ENCODE measurements at regions not wholly inside any gene's neighbourhood (a gene's known extent, or its start where the extent isn't known, plus 50 kb on each side); places are given as distances from the start of the nearest gene placed in this dataset.

DNA sequence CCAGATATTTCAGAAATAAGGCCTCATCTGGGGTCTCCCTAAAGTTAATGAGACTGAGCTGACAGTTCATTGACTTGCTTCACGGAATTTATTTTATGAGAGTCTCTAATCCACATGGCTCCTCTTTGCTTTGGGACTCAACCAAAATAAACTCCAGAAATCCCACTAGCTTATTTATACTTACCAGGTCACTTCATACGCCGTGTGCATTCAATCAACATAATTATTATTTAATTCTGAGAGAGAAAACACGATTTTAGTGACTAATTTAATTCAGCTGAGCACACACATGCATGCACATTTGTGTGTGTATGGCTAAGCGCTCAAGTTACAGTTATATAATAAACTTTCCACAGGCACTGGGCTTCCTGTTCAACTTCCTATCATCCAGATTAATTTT is 333.4 kb upstream of the CCDC196 start:
- DNase-seq (ENCODE audit: low read depth in 1 of 2, low spot score in 1 of 2): no peak

DNA sequence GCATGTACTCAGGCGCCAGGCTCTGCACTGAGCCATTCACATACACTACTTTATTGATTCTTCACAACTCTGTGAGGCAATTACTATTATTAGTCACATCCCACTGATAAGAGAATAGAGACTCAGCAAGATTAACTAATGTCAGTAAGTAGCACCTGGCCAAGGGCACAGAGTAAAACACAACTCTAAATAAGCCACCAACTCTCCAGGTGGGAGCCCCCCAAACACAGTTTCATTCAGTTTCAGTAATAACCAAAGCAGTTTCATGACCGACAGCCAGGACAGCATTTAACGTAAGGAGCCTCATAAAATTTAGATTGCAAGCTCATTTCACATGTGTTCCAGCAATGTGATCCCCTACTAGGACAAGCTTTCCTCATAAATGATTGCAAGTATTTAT is 323.1 kb upstream of the CCDC196 start:
- no peak for DNase-seq (ENCODE audit: low read depth in 1 of 2, low spot score in 1 of 2)

DNA sequence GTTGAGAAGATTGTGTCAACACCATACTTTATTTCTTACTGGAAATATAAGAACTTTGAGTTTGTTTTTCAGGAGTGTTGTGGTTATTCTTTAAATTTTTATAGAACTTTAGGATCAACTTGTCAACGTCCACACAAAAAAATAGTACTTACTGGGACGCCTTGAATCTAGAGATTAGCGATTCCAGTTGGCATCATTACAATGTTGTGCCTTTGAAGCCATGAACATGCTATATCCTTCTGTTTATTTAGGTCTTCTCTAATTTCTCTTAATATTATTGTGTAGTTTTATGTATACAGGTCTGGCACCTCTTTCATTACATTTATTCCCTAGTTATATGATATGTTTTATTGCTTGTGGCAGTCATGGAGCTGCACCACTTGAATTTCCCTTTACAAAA is 320.8 kb upstream of the CCDC196 start:
- DNase-seq (ENCODE audit: low read depth in 1 of 2, low spot score in 1 of 2): no peak

DNA sequence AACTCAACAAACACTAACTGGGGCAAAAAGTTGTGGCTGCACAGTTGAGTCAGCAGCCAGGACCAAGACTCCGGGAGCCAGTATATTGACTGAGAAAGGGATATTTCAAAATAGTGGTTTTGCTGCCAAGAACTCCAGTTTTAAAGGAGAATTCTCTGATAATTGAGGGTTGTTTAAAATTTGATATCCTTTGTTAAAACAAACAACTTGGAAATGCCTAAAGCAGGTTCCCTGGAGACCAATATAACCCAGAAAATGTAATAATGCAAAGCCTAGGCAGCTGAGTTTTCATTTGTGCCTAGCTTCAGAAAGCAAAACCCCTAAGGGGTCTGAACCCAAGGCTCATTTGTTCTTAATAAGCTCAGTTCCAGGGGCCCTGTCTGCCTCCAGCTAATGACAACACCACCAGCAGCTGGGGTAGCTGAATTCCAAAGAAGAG is 311.7 kb upstream of the CCDC196 start:
- no peak for DNase-seq (ENCODE audit: low read depth in 1 of 2, low spot score in 1 of 2)

DNA sequence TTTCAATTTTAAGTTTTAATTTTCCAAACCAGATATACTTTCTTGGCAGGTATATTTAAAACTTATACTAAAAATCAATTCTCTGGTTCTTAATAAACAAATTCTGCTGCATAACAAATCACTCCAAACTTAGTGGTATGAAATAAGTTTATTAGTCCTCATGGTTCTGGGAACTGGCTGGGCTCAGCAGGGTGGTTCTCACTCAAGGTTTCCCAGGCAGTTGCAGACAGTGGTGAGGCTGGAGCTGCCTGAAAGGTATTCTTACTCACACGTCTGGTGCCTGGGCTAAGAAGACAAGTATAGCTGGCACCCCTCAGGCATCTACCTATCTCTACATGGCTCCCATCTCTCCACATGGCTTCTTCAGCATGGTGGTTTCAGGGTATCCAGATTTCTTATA is 308.2 kb upstream of the CCDC196 start:
- DNase-seq (ENCODE audit: low read depth in 1 of 2, low spot score in 1 of 2): no peak

DNA sequence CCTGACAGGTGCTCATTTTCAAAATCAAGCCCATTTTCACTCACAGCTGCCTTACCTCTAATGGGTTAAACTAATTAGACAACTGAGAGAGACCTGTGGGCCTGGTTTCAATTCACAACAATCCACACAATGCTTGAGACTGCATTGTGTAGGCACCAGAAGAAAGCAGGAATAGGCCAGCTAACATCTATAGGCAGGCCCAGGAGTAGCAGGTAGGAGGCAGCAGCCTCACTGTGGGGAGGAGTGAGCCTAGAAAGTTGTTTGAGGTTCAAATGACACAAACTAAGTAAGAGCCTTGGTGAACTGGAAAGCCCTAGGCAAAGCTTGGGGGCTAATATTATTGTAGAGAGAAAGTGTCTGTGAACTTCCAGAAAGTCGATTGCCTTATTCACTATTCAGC is 289.5 kb upstream of the CCDC196 start:
- DNase-seq (ENCODE audit: low read depth in 1 of 2, low spot score in 1 of 2): no peak

DNA sequence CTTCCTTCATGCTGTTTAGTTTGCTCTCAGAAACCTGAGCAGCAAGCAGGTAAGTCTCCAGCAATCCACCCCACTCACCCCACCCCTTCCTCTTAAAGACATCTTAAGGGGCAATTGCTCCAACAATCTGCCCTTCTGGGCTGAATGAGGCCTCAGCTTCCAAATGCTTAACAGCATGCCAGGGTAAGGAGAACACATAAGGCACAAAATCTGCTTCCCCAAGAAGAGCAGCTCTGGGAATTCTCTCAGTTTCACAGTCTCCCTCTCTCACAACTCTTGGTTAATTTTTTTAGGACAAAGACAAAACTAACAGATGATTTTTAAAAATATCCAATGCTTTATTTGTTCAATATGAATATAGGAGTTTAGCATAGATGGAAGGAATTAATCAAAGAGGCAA is 288.9 kb upstream of the CCDC196 start:
- no peak for DNase-seq (ENCODE audit: low read depth in 1 of 2, low spot score in 1 of 2)

DNA sequence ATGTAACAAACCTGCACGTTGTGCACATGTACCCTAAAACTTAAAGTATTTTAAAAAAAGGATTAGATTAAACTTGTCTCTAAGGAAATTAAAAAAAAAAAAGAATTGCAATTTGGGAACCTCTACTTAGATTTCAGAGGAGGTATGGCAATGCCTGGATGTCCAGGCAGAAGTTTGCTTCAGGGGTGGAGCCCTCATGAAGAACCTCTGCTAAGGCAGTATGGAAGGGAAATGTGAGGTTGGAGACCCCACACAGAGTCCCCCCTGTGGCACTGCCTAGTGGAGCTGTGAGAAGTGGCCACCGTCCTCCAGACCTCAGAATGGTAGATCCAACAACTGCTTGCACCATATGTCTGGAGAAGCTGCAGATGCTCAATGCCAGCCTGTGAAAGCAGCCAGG is 279.6 kb upstream of the CCDC196 start:
- DNase-seq (ENCODE audit: low read depth in 1 of 2, low spot score in 1 of 2): no peak

DNA sequence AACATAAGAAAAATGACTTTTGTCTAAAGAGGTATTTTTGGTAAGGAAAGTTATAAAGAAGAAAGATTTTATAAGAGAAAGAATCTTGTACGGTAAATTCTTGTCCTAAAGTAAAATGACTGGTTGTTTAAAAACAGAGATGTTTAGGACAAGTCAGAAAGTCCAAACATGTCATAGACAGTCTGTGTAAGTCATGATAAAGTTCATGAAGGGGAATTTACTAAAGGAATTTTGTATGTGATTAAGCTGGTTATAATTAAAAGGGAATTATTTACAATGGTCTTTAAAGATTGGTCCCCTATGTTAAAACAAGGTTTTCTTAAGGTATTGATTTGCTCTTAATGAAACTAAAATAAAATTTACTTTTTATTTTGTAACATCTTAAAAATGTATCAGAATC is 269.4 kb upstream of the CCDC196 start:
- DNase-seq (ENCODE audit: low read depth in 1 of 2, low spot score in 1 of 2): no peak

DNA sequence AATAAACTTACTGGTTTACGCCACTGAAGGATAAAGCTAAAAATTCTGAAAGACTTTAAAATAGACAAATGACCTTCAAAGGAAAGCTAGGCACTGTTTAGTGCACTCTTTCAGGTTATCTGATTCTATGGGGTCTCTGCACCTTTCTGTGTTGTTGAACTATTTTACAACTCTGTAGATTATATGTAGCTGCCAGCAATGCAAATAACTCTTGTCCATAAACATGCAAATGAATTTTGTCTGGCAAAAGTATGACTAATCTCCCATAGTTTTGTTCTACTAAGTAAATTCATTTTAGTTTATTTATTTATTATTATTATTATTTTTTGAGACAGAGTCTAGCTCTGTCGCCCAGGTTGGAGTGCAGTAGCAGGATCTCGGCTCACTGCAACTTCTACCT is 266.3 kb upstream of the CCDC196 start:
- no peak for DNase-seq (ENCODE audit: low read depth in 1 of 2, low spot score in 1 of 2)

DNA sequence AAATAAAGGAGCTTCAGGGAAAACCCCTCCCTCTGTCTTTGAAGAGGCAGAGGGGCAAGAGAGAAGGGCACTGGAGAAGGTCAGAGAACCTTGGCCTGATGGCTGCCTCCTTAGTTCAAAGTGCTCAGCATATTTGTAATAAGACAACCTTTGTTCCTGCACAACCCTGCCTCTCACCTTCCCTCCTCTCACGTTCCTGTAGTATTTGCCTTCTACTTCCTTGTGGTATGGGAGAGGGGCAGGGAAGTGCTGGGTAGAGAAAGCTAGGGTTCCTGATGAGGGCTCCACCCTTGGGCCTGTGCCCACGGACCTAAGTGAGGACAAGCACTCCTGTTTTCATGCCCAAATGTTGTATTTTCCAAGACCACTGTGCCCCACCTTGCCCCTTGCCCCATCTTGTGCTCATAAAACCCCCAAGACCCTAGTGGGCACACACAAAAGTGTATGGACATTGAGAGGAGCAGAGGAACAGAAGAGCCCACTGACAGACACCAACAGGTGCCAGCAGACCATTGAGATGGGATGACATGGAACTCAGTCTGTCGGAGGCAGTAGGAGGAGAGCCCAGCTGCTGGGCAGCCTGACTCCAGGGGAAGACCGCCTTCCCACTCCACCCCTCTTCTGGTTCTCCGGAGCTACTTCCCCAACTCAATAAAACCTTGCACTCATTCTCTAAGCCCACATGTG is 261.5 kb upstream of the CCDC196 start:
- DNase-seq (ENCODE audit: low read depth in 1 of 2, low spot score in 1 of 2): no peak

DNA sequence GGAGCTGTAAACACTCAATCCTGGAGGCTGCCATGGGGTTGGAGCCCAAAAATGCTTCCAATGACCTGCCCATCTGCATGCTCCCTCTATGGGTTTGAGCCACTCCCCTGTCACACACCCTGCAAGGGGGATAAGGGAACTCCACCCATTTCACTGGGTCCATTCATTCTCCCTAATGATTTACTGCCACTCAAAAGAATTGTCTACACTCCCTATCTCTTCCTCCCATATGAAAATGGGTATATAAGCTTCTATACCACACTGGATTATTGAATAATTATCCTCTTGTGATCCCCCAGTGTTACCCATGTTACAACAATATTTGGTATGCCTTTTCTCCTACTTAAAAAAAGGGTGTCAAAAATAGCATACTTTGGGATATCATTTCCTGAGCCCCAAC is 260.8 kb upstream of the CCDC196 start:
- no peak for DNase-seq (ENCODE audit: low read depth in 1 of 2, low spot score in 1 of 2)

DNA sequence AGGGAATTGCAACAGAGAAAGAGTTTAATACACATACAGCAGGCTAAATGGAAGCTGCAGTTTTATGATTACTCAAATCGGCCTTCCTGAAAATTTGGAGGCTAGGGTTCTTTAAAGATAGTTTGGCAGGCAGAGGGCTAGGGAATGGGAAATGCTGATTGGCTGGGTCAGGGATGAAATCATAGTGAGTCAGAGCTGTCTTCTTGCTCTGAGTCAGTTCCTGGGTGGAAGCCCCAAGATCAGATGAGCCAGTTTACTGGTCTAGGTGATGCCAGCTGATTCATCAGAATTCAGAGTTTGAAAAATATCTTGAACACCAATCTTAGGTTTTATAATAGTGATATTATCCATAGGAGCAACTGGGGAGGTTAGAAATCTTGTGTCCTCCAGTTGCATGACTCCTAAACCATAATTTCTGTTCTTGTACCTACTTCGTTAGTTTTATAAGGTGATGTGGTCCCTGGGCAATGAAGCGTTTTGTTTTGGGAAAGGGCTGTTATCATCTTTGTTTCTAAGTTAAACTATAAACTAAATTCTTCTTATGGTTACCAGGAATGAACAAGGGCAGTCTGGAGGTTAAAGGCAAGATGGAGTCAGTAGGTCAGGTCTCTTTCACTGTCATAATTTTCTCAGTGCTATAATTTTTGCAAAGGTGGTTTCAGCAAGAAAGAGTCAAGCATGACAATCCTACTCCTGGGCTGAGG is 257.8 kb upstream of the CCDC196 start:
- no peak for DNase-seq (ENCODE audit: low read depth in 1 of 2, low spot score in 1 of 2)

DNA sequence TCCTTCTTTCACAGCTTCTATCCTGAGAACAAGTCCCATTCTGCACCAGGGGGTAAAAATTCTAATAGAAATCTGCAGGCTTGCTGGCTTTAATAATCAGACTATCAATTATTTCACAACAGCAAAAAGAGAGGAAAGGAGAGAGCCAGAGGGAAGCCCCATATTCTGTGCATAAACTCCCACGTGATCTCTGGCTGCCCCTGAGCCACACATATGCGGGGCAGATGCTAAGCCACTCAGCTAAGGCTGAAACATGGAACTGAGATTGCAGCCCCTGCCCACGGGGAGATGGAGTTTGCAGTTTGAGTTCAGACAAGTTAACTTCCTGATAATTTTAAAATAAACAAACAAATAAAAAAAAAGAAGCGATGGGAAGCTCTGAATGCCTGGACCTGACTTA is 254.4 kb upstream of the CCDC196 start:
- DNase-seq (ENCODE audit: low read depth in 1 of 2, low spot score in 1 of 2): no peak

DNA sequence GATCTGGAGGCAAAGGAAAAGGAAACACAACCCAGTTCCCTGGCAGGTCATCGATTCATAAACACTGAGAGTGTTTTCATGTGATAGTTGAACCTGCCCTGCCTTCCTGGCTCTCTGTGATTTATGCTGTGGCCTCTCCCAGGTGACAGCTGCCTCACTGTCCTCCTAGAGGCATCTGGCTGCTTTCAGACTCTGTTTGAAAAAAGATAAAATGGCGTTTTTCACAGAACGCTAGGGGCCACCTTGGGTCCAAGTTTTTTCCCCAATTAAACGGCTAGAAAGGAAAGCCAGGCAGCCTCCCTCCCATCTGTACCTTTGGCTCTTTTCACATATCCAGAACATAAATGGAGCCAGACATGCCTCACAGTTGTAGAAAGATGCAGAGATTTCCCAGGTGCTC is 252.6 kb upstream of the CCDC196 start:
- DNase-seq (ENCODE audit: low read depth in 1 of 2, low spot score in 1 of 2): no peak

DNA sequence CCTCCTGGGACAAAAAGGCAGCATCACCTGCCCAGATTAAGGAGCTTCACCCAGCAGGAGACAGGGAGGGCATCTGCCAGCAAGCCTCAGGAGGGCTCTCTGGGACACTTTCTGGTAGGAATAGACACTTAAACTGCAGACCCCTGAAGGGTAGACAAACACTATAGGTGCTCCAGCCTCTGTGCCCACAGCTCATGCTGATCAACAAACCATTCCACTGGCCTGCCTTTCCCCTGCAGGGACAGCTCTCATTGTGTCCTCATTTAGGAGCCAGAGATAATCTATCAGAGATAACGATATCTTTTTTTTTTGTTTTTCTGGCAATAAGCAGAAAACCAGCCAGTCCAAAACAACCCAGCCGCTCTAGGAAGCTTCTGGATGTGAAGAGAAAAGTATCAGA is 251.8 kb upstream of the CCDC196 start:
- no peak for DNase-seq (ENCODE audit: low read depth in 1 of 2, low spot score in 1 of 2)

DNA sequence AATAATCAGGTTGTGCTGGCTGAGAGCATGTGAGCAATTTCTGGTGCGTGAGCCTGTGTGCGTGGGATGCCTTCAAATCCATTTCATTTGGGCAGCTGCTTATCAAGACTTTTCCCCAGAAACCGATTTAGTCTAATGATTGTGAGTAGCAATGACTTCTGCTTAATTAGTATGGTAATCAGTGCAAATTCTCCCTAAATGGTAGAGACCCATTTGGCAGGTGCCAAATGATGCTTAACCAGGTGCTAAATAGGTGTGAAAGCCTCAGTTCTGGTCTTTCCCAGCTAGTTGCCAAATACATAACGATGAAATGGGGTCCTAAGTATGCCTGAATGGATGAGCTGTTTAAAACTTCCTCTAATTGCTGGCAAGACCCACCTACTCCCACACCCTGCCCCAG is 248.4 kb upstream of the CCDC196 start:
- no peak for DNase-seq (ENCODE audit: low read depth in 1 of 2, low spot score in 1 of 2)

DNA sequence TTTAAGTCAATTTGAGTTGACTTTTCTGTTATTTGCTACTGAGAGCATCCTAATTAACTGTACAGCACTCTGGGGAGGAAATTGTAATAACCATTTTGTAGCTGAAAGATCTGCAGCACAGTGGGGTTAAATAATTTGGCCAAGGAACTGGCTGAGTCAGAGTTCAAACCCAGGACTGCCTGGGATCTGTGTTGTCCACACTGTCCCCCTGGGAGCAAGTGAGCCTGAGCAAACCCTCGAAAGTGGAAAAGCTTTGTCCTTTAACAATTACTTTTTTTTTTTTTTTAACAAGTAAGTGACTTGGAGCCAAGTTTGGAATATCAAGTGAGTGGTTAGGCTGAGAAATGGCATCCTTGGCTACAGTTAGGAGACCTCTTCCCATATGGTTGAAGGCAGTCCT is 247.2 kb upstream of the CCDC196 start:
- no peak for DNase-seq (ENCODE audit: low read depth in 1 of 2, low spot score in 1 of 2)

DNA sequence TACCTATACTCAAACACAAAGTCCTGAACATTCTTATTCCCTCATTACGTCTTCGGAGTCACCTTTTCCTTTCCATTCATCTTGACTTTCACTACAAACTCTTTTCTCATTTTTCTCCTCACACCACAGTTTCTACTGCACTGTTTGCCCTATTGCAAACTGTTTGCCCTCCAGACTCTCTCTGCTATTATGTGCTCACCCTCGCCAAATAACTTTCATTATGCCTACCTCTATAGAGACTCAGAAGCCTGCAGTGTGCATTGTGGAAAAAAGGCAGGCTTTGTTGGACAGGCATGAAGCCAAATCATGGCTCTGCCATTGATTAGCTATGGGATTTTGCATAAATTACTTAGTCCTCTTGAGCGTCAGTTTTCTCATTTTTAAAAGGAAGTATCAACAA is 246.6 kb upstream of the CCDC196 start:
- no peak for DNase-seq (ENCODE audit: low read depth in 1 of 2, low spot score in 1 of 2)

DNA sequence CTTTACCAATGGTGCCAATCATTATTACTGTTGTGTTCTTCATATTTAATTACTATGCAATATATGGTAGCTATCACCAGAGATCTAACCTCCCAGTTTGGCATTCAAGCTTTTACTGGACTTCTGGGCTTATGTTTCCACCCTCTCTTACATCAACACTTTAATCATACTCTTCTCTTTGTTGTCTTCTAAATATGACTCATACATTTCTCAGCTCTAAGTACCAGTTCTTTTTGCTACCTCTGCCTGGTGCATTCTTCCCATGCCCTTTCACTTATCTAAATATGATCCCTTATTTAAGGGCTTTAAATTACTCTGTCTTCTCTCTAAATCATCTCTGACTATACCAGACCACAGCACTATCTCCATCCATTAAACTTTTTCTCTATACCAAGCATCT is 246.1 kb upstream of the CCDC196 start:
- DNase-seq (ENCODE audit: low read depth in 1 of 2, low spot score in 1 of 2): no peak

DNA sequence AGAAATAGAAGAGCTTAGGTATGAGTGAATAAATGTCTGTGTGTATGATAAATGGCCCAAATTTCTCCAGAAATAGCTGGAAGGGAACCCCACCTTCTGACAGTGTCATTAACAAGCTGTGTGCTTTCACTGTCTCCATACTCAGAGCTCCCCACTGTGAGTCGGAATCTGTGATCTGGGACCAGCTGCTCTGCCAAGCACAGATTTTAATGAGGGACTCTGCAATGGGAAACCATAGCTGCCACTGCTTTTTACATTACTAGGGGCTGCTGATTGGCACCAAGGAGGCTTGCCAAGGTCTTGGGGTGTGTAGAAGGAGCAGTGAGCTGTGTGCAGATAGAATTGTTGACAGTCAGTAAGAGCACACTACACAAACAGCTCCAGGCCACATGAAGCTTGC is 244.2 kb upstream of the CCDC196 start:
- DNase-seq (ENCODE audit: low read depth in 1 of 2, low spot score in 1 of 2): no peak

DNA sequence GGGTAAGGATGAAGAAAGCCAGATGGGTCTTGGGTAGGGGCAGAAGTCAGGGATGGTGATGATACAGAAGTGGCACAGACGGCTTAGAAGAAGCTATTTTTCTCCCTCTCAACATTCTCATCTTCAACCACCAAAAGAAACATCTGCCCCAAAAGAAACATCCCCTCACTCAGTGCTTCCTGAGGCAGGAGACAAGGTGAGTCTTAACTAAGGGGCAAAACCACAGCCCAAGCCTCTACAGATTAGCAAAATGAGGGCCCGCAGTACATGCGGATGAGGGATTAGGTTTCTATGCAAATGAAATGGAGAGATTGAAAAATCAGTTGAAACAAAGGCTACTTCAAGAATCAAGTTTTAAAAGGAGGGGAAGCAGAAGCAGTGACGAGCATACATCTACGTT is 241.3 kb upstream of the CCDC196 start:
- no peak for DNase-seq (ENCODE audit: low read depth in 1 of 2, low spot score in 1 of 2)

DNA sequence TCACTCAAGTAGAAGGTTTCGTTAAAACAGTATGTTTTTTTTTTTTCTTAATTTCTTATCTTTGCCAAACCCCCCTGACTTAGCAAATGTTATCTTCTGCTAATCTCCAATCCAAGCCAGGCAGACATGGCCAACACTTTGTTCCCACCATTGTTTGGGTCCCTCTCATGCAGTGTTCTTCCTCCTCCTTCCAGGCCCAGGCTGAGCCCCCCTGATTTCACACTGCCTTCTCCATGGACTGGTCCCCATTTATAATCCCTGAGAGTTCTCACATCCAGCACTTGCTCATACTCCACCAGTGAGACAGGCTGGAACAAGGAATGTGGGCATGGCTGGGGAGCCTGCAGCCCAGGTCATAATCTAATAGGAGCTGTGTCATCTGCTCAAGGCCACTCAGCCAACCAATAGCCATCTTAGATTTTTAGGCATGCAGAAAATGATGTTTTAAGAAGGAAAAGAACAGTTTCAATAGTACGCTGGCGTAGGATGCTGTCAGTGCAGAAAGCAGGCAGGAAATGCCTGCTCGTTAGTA is 238.4 kb upstream of the CCDC196 start:
- DNase-seq (ENCODE audit: low read depth in 1 of 2, low spot score in 1 of 2): no peak
